Gastrocnemius medialis (tissue), 4 donors: ENCODE measurements at regions not wholly inside any gene's neighbourhood (a gene's known extent, or its start where the extent isn't known, plus 50 kb on each side); places are given as distances from the start of the nearest gene placed in this dataset.

Source experiments
- ATAC-seq, 2 donors: fragments of 150-250 bp; one replicate each; pipeline ENCODE4 v1.9.1; 2016
- DNase-seq, 2 donors: peaks; one replicate each; pipeline ENCODE4 v3.0.0-alpha.2; 2019
- H3K27ac ChIP-seq, 4 donors: fragments of 200-600 bp; sonication (generic); 1 replicate in 1 of 4; 2 replicates in 3 of 4; pipeline ENCODE4 v1.5.1; 2016 to 2018; ENCODE audit warnings: mild to moderate bottlenecking in 2 of 4, moderate library complexity in 1 of 4
- H3K27me3 ChIP-seq, 3 donors: fragments of 200-600 bp; sonication (generic) in 2 of 3; 1 replicate in 1 of 3; 2 replicates in 2 of 3; pipeline versions ENCODE4 v1.5.1 to v1.6.0; 2016 to 2019; ENCODE audit warnings: mild to moderate bottlenecking in 1 of 3, moderate library complexity in 1 of 3
- H3K36me3 ChIP-seq, 2 donors: fragments of 200-600 bp; sonication (generic) in 1 of 2; one replicate each; pipeline ENCODE4 v1.5.1; 2017 to 2018
- H3K4me1 ChIP-seq, 2 donors: fragments of 200-600 bp; sonication (generic) in 1 of 2; one replicate each; pipeline ENCODE4 v1.5.1; 2016 to 2017; ENCODE audit warnings: mild to moderate bottlenecking in 2 of 2
- H3K4me3 ChIP-seq, 4 donors: fragments of 200-600 bp; sonication (generic) in 3 of 4; 1 replicate in 1 of 4; 2 replicates in 3 of 4; pipeline ENCODE4 v1.5.1; 2016 to 2019; ENCODE audit warnings: mild to moderate bottlenecking in 2 of 4
- H3K9me3 ChIP-seq, 3 donors: fragments of 200-600 bp; sonication (generic) in 2 of 3; 1 replicate in 1 of 3; 2 replicates in 2 of 3; pipeline ENCODE4 v1.5.1; 2016 to 2019
- POLR2A ChIP-seq, 2 donors: fragments of 450-650 bp; IDR thresholded peaks; one replicate each; pipeline ENCODE4 v1.6.1; 2017; ENCODE audit warnings: antibody characterized with exemption in 2 of 2, mild to moderate bottlenecking in 2 of 2, moderate library complexity in 2 of 2
- in situ Hi-C, 4 donors: fragments of 200-750 bp; cut with MboI; loops; one replicate each; pipeline versions ENCODE4 v1.15.0 to v1.8.0; 2017; ENCODE audit warnings: low sequenced_read_pairs in 4 of 4
- intact Hi-C: fragments of 100-400 bp; cut with DNase I; formaldehyde crosslinking; loops from one replicate; pipeline ENCODE4 v1.15.1; 2023; ENCODE audit warnings: low total_unique reads
- TF ChIP-seq, protein P1 (sequence below), 5 experiments: fragments of 450-650 bp in 3 of 5; fragments of 200-600 bp in 2 of 5; sonication (generic) in 2 of 5; IDR thresholded peaks in 4 of 5; conservative IDR thresholded peaks in 1 of 5; 1 replicate in 4 of 5; 2 replicates in 1 of 5; pipeline ENCODE4 v1.5.1; 2016 to 2019; ENCODE audit warnings: antibody characterized with exemption in 5 of 5, mild to moderate bottlenecking in 3 of 5, moderate library complexity in 3 of 5

GRCh38 chr9:107631788-107632187, 142.2 kb upstream of the KLF4 start:
- TF ChIP-seq POLR2A (IDR thresholded peaks at IDR 0.05), result no peak
- TF ChIP-seq, protein P1, sequence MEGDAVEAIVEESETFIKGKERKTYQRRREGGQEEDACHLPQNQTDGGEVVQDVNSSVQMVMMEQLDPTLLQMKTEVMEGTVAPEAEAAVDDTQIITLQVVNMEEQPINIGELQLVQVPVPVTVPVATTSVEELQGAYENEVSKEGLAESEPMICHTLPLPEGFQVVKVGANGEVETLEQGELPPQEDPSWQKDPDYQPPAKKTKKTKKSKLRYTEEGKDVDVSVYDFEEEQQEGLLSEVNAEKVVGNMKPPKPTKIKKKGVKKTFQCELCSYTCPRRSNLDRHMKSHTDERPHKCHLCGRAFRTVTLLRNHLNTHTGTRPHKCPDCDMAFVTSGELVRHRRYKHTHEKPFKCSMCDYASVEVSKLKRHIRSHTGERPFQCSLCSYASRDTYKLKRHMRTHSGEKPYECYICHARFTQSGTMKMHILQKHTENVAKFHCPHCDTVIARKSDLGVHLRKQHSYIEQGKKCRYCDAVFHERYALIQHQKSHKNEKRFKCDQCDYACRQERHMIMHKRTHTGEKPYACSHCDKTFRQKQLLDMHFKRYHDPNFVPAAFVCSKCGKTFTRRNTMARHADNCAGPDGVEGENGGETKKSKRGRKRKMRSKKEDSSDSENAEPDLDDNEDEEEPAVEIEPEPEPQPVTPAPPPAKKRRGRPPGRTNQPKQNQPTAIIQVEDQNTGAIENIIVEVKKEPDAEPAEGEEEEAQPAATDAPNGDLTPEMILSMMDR (IDR thresholded peaks at IDR 0.05 in 4 of 5, conservative IDR thresholded peaks at IDR 0.05 in 1 of 5), result no peak
- DNase-seq (no peak), ATAC-seq (no peak)
- H3K27me3 ChIP-seq, result no peaks in the 10 kb centered on the region
- H3K36me3 ChIP-seq, result no peaks in the 10 kb centered on the region
- no peaks in the 10 kb centered on the region for H3K9me3 ChIP-seq
- no peak overlapping the region for H3K4me3 ChIP-seq
- intact Hi-C loops (no loop called here), in situ Hi-C loops (loop anchor here in 2 of 4 donors (10.0 to 25.0 kb wide), 3 partner anchors 137 to 431 kb away; partner anchors contain the start of gene KLF4 (in 1 of the 2))
- peaks cover under 1% of the 10 kb centered on the region in 2 donors for H3K4me1 ChIP-seq
- no peak overlapping the region for H3K27ac ChIP-seq

DNA sequence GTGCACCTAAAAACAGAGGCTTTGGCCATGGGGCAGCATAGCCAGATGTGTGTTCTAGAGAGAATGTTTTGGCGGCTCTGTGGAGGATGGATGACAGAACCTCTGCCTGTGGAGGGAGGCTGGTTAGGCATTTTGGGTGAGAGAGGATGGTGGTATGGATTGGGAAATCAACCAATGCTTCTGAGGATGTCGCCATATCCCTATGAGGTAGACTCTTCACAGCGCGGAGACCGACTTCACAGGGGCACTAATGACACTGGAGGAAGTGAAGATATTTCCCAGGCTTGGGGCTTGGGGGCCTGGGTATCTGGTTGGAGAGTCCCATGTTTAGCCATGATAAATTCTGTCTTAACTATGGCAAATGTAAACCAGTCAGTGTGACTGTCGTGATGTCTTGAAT, 140.6 kb upstream of the KLF4 start:
- in situ Hi-C loops, result loop anchor here in 2 of 4 donors (10.0 to 25.0 kb wide), 3 partner anchors 135 to 432 kb away; partner anchors contain the start of gene KLF4 (in 1 of the 2)
- Histone ChIP-seq H3K4me3 (no peak overlapping the region), H3K4me1 (no peaks in the 10 kb centered on the region), H3K9me3 (no peaks in the 10 kb centered on the region), H3K36me3 (no peaks in the 10 kb centered on the region), H3K27ac (no peak overlapping the region), H3K27me3 (no peaks in the 10 kb centered on the region)
- DNase-seq (no peak), ATAC-seq (no peak)
- TF ChIP-seq POLR2A (IDR thresholded peaks at IDR 0.05), result no peak
- TF ChIP-seq, protein P1 (IDR thresholded peaks at IDR 0.05 in 4 of 5, conservative IDR thresholded peaks at IDR 0.05 in 1 of 5), result no peak
- intact Hi-C loops, result no loop called here

DNA sequence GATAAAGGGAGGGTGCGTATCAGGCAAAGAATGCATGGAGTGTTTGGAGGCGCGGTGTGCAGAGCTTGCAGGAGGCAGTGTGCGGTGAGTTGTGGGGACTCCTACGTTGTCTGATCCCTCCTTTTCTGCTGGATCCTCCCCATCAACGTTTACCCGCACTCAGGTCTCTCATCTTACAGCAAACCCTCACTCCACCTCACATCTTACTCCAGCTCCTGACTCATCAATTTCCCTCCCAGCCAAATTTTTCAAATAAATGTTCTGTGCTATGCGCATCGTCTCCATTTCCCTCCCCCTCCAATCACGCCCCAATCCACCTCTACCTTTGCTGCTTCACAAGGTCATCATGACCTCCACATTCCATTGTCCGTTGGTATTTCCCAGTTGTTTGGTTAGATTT, 138.9 kb upstream of the KLF4 start:
- H3K27me3 ChIP-seq, result no peaks in the 10 kb centered on the region
- in situ Hi-C loops, result loop anchor here in 2 of 4 donors (25.0 kb wide), 2 partner anchors 141 to 434 kb away; partner anchors contain the start of gene KLF4 (in 1 of the 2)
- H3K36me3 ChIP-seq, result no peaks in the 10 kb centered on the region
- ATAC-seq, result no peak
- H3K9me3 ChIP-seq, result no peaks in the 10 kb centered on the region
- H3K4me3 ChIP-seq, result no peak overlapping the region
- H3K4me1 ChIP-seq, result no peaks in the 10 kb centered on the region
- no peak for TF ChIP-seq POLR2A (IDR thresholded peaks at IDR 0.05)
- TF ChIP-seq, protein P1 (IDR thresholded peaks at IDR 0.05 in 4 of 5, conservative IDR thresholded peaks at IDR 0.05 in 1 of 5), result no peak
- intact Hi-C loops, result no loop called here
- no peak overlapping the region for H3K27ac ChIP-seq
- no peak for DNase-seq

GRCh38 chr9:107627781-107628180, 138.2 kb upstream of the KLF4 start:
- H3K27me3 ChIP-seq, result no peaks in the 10 kb centered on the region
- H3K4me1 ChIP-seq, result no peaks in the 10 kb centered on the region
- DNase-seq (no peak), ATAC-seq (no peak)
- no peak overlapping the region for H3K27ac ChIP-seq
- intact Hi-C loops, result no loop called here
- TF ChIP-seq, protein P1 (IDR thresholded peaks at IDR 0.05 in 4 of 5, conservative IDR thresholded peaks at IDR 0.05 in 1 of 5), result no peak
- TF ChIP-seq POLR2A (IDR thresholded peaks at IDR 0.05), result no peak
- H3K4me3 ChIP-seq, result no peak overlapping the region
- in situ Hi-C loops, result loop anchor here in 2 of 4 donors (25.0 kb wide), 2 partner anchors 140 to 435 kb away; partner anchors contain the start of gene KLF4 (in 1 of the 2)
- H3K9me3 ChIP-seq, result no peaks in the 10 kb centered on the region
- no peaks in the 10 kb centered on the region for H3K36me3 ChIP-seq

DNA sequence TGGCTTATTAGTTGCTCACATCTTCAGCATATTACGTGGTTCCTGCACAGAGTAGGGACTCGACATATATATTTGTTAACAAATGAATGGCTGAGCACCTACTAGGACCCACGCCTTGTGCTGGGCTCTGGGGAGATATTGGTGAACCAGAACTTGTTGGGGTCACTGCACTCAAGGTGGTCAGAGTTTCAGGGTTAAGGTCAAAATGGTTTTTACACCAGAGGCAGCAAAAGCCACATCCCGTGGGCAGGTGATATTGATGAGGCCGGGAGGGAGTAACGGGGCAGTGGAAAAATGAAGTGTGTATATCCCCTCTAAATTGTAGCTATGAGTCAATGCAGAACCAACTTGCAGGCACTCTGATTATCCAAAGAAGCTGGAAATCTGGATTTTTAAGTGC, 136.5 kb upstream of the KLF4 start:
- H3K9me3 ChIP-seq, result no peaks in the 10 kb centered on the region
- ATAC-seq (no peak), DNase-seq (no peak)
- intact Hi-C loops (no loop called here), in situ Hi-C loops (loop anchor here in 2 of 4 donors (25.0 kb wide), 2 partner anchors 139 to 436 kb away; partner anchors contain the start of gene KLF4 (in 1 of the 2))
- H3K4me3 ChIP-seq, result no peak overlapping the region
- H3K27ac ChIP-seq, result no peak overlapping the region
- TF ChIP-seq, protein P1 (IDR thresholded peaks at IDR 0.05 in 4 of 5, conservative IDR thresholded peaks at IDR 0.05 in 1 of 5), result no peak
- H3K27me3 ChIP-seq, result no peaks in the 10 kb centered on the region
- no peaks in the 10 kb centered on the region for H3K36me3 ChIP-seq
- no peaks in the 10 kb centered on the region for H3K4me1 ChIP-seq
